Transverse colon (tissue), 4 donors: ENCODE measurements at regions not wholly inside any gene's neighbourhood (a gene's known extent, or its start where the extent isn't known, plus 50 kb on each side); places are given as distances from the start of the nearest gene placed in this dataset.
"Not testable (repeated sequence)": the region's sequence is repeated elsewhere in the genome, so short reads cannot be mapped to it uniquely, and the experiment has no call there.

Source experiments
- DNase-seq: peaks from one replicate; pipeline ENCODE4 v3.0.0-alpha.2; 2019
- H3K27ac ChIP-seq, 4 donors: fragments of 200-600 bp; sonication (generic); 2 replicates each; pipeline ENCODE4 v1.5.1; 2016 to 2018; ENCODE audit warnings: inconsistent platforms in 4 of 4
- H3K27me3 ChIP-seq: fragments of 200-600 bp; sonication (generic); 2 replicates; pipeline ENCODE4 v1.5.1; 2017; ENCODE audit warnings: inconsistent platforms
- H3K36me3 ChIP-seq, 4 donors: fragments of 200-600 bp; sonication (generic); 2 replicates each; pipeline ENCODE4 v1.5.1; 2017 to 2019; ENCODE audit warnings: inconsistent platforms in 4 of 4
- H3K4me1 ChIP-seq, 4 donors: fragments of 200-600 bp; sonication (generic); 2 replicates each; pipeline ENCODE4 v1.5.1; 2017 to 2020; ENCODE audit warnings: inconsistent platforms in 4 of 4
- H3K4me3 ChIP-seq, 4 donors: fragments of 200-600 bp; sonication (generic); 1 replicate in 1 of 4; 2 replicates in 3 of 4; pipeline versions ENCODE4 v1.5.1 to v1.6.1; 2017 to 2019; ENCODE audit warnings: inconsistent platforms in 4 of 4
- H3K9me3 ChIP-seq, 2 donors: fragments of 200-600 bp; sonication (generic); 2 replicates each; pipeline ENCODE4 v1.5.1; 2017 to 2019; ENCODE audit warnings: inconsistent platforms in 2 of 2
- CTCF ChIP-seq, 5 experiments: fragments of 200-600 bp in 3 of 5; fragments of 450-650 bp in 2 of 5; sonication (generic) in 3 of 5; IDR thresholded peaks; 1 replicate in 2 of 5; 2 replicates in 3 of 5; pipeline ENCODE4 v1.5.1; 2016 to 2017; ENCODE audit warnings: antibody characterized with exemption in 5 of 5, inconsistent platforms in 3 of 5, mild to moderate bottlenecking in 2 of 5, moderate library complexity in 1 of 5
- EP300 ChIP-seq: sonication (generic); formaldehyde crosslinking; IDR thresholded peaks from one replicate; pipeline ENCODE4 v1.6.1; 2017; ENCODE audit warnings: antibody characterized with exemption, low read depth
- POLR2A ChIP-seq: fragments of 450-650 bp; IDR thresholded peaks from one replicate; pipeline ENCODE4 v1.6.1; 2016; ENCODE audit warnings: antibody characterized with exemption, mild to moderate bottlenecking, moderate library complexity
- POLR2AphosphoS5 ChIP-seq, 3 donors: sonication (generic); formaldehyde crosslinking; IDR thresholded peaks; one replicate each; pipeline ENCODE4 v1.6.1; 2016; ENCODE audit warnings: antibody characterized with exemption in 3 of 3
- WGBS, 2 donors: methylation state at CpG; one replicate each; pipeline ENCODE4 v1.1.5; 2018; ENCODE audit warnings: low coverage in 1 of 2; 5-methylcytosine and 5-hydroxymethylcytosine counted together
- in situ Hi-C, 4 donors: fragments of 200-750 bp; cut with MboI; loops; one replicate each; pipeline versions ENCODE4 v1.15.0 to v1.15.1; 2017; ENCODE audit warnings: low sequenced_read_pairs in 3 of 4, low pct_ligation_motif_present in 1 of 4, low pct_unique_long_range_greater_than_20kb in 1 of 4
- intact Hi-C: fragments of 100-400 bp; cut with DNase I; formaldehyde crosslinking; loops from one replicate; pipeline ENCODE4 v1.15.1; 2023; ENCODE audit warnings: low total_unique reads

GRCh38 chr10:124171561-124171960, 78.2 kb upstream of the CHST15 start:
- Histone ChIP-seq H3K4me1 (no peaks in the 10 kb centered on the region), H3K36me3 (no peaks in the 10 kb centered on the region), H3K27ac (no peak overlapping the region), H3K9me3 (no peaks in the 10 kb centered on the region), H3K4me3 (no peak overlapping the region), H3K27me3 (no peaks in the 10 kb centered on the region)
- no peak for DNase-seq
- intact Hi-C loops = loop anchor here (5.0 kb wide), 1 partner anchor 126 kb away; no protein-coding TSS in a partner anchor
- in situ Hi-C loops = no loop called here
- TF ChIP-seq EP300 (no peak), POLR2A (no peak), CTCF (IDR thresholded peaks at IDR 0.05) (no peak), POLR2AphosphoS5 (IDR thresholded peaks at IDR 0.05) (no peak)
- WGBS, 2 donors = 74% methylated on average over 2 of the region's 2 CpGs; no CpG with 5 or more reads in 1 of the 2 donors

GRCh38 chr10:124170631-124171030, 77.2 kb upstream of the CHST15 start:
- 84 to 87% methylated on average over 7 of the region's 7 CpGs for WGBS, 2 donors
- no peaks in the 10 kb centered on the region for H3K4me1 ChIP-seq
- no peak overlapping the region for H3K4me3 ChIP-seq
- intact Hi-C loops (loop anchor here (5.0 kb wide), 1 partner anchor 127 kb away; no protein-coding TSS in a partner anchor), in situ Hi-C loops (no loop called here)
- no peak for DNase-seq
- TF ChIP-seq EP300 = no peak
- TF ChIP-seq CTCF (IDR thresholded peaks at IDR 0.05) = no peak
- TF ChIP-seq POLR2A = no peak
- TF ChIP-seq POLR2AphosphoS5 (IDR thresholded peaks at IDR 0.05) = no peak
- H3K27ac ChIP-seq = no peak overlapping the region
- no peaks in the 10 kb centered on the region for H3K36me3 ChIP-seq
- no peaks in the 10 kb centered on the region for H3K9me3 ChIP-seq
- no peaks in the 10 kb centered on the region for H3K27me3 ChIP-seq

- no peaks in the 10 kb centered on the region for H3K27me3 ChIP-seq
- TF ChIP-seq POLR2AphosphoS5 (IDR thresholded peaks at IDR 0.05) = no peak
- no peaks in the 10 kb centered on the region for H3K4me1 ChIP-seq
- no peak overlapping the region for H3K27ac ChIP-seq
- H3K36me3 ChIP-seq = no peaks in the 10 kb centered on the region
- H3K9me3 ChIP-seq = no peaks in the 10 kb centered on the region
- in situ Hi-C loops (no loop called here), intact Hi-C loops (no loop called here)
- no peak for DNase-seq
- no peak overlapping the region for H3K4me3 ChIP-seq
- WGBS, 2 donors = 90 to 95% methylated on average over 4 to 17 of the region's 17 CpGs
Observed at GRCh38 chr10:124168991-124169802, 75.8 kb upstream of the CHST15 start.

- TF ChIP-seq EP300 (no peak), POLR2AphosphoS5 (IDR thresholded peaks at IDR 0.05) (no peak), POLR2A (no peak), CTCF (IDR thresholded peaks at IDR 0.05) (no peak)
- in situ Hi-C loops (no loop called here), intact Hi-C loops (no loop called here)
- WGBS, 2 donors = 91% methylated on average over 5 of the region's 5 CpGs; no CpG with 5 or more reads in 1 of the 2 donors
- DNase-seq = no peak
- no peak overlapping the region for H3K4me3 ChIP-seq
- H3K27ac ChIP-seq = no peak overlapping the region
- H3K27me3 ChIP-seq = no peaks in the 10 kb centered on the region
- no peaks in the 10 kb centered on the region for H3K36me3 ChIP-seq
- no peaks in the 10 kb centered on the region for H3K4me1 ChIP-seq
- no peaks in the 10 kb centered on the region for H3K9me3 ChIP-seq
Observed at GRCh38 chr10:124168581-124168980, 75.2 kb upstream of the CHST15 start.

GRCh38 chr10:124167925-124168324, 74.5 kb upstream of the CHST15 start:
- H3K9me3 ChIP-seq, H3K4me1 ChIP-seq, in situ Hi-C loops, H3K27me3 ChIP-seq, H3K27ac ChIP-seq, H3K4me3 ChIP-seq, intact Hi-C loops, DNase-seq, H3K36me3 ChIP-seq: not testable (repeated sequence)
- 94% methylated on average over 5 of the region's 5 CpGs; no CpG with 5 or more reads in 1 of the 2 donors for WGBS, 2 donors
